ENCODE measurements at regions not wholly inside any gene's neighbourhood (a gene's known extent, or its start where the extent isn't known, plus 50 kb on each side); places are given as distances from the start of the nearest gene placed in this dataset.

GRCh38 chr18:77461062-77461688 lies 211.5 kb downstream of the GALR1 start:
- TF ChIP-seq, protein P1, sequence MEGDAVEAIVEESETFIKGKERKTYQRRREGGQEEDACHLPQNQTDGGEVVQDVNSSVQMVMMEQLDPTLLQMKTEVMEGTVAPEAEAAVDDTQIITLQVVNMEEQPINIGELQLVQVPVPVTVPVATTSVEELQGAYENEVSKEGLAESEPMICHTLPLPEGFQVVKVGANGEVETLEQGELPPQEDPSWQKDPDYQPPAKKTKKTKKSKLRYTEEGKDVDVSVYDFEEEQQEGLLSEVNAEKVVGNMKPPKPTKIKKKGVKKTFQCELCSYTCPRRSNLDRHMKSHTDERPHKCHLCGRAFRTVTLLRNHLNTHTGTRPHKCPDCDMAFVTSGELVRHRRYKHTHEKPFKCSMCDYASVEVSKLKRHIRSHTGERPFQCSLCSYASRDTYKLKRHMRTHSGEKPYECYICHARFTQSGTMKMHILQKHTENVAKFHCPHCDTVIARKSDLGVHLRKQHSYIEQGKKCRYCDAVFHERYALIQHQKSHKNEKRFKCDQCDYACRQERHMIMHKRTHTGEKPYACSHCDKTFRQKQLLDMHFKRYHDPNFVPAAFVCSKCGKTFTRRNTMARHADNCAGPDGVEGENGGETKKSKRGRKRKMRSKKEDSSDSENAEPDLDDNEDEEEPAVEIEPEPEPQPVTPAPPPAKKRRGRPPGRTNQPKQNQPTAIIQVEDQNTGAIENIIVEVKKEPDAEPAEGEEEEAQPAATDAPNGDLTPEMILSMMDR (IDR thresholded peaks at IDR 0.05 in 8 of 11, conservative IDR thresholded peaks at IDR 0.05 in 3 of 11), result no peak
- no peak for TF ChIP-seq POLR2A (IDR thresholded peaks at IDR 0.05)
- no peak for TF ChIP-seq POLR2AphosphoS5 (IDR thresholded peaks at IDR 0.05)
- no peak overlapping the region for H3K27ac ChIP-seq
- 68 to 80% (median 77%) methylated on average over 6 of the region's 6 CpGs for WGBS, 5 donors
- no peaks in the 10 kb centered on the region for H3K36me3 ChIP-seq
- peaks cover 0 to 8% (median 0%) of the 10 kb centered on the region in 7 donors for H3K27me3 ChIP-seq (replicated peaks in 1 of 7)
- intact Hi-C loops (cut with DNase I; ENCODE audit: low total_unique reads), result no loop called here
- H3K9me3 ChIP-seq, result no peaks in the 10 kb centered on the region
- H3K4me3 ChIP-seq, result no peak overlapping the region
- no peak for DNase-seq
- H3K4me1 ChIP-seq, result no peaks in the 10 kb centered on the region

DNA sequence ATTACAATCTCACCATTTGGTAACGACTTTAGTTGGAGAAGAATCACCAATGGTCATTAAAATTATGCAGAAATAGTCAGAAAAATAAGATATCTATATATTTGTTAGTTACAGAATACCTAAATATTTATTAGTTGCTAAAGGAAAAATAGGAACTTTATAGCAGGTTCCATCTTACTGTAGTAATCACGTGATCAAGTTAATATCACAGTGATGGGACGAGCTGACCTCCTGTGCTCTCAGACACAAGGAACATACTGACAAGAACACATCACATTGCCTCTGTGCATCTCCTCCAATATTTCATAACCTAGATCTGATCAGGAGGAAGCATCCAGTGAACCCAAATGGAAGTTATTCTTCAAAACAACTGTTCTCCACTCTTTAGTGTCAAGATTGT lies 215.3 kb downstream of the GALR1 start:
- no peak overlapping the region for H3K4me3 ChIP-seq
- no peak for TF ChIP-seq POLR2AphosphoS5 (IDR thresholded peaks at IDR 0.05)
- TF ChIP-seq, protein P1 (IDR thresholded peaks at IDR 0.05 in 8 of 11, conservative IDR thresholded peaks at IDR 0.05 in 3 of 11), result no peak
- no peak for TF ChIP-seq POLR2A (IDR thresholded peaks at IDR 0.05)
- no peak for DNase-seq
- intact Hi-C loops (cut with DNase I; ENCODE audit: low total_unique reads), result no loop called here
- peaks cover 0 to 8% (median 0%) of the 10 kb centered on the region in 7 donors for H3K27me3 ChIP-seq (replicated peaks in 1 of 7)
- H3K36me3 ChIP-seq, result no peaks in the 10 kb centered on the region
- no peaks in the 10 kb centered on the region for H3K9me3 ChIP-seq
- 58 to 85% (median 70%) methylated on average over 3 of the region's 3 CpGs for WGBS, 5 donors
- H3K4me1 ChIP-seq, result no peaks in the 10 kb centered on the region
- H3K27ac ChIP-seq, result no peak overlapping the region

DNA sequence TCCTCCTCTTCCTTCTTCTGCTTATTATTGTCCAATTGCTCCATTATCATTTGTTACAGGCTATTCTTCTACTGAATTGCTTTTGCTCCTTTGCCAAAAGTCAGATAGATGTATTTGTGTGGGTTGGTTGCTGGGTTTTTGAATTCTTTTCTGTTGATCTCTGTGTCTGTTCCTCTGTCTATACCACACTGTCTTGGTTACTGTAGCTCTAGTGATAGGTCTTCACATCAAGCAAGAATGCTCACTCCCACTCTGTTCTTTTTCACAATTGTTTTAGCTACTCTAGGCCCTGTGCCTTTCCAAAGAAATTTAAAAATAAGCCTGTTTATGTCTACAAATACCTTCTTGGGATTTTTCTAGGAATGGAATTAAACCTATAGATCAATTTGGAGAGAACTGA lies 217.2 kb downstream of the GALR1 start:
- Histone ChIP-seq H3K4me3 (no peak overlapping the region), H3K27me3 (replicated peaks in 1 of 7) (peaks cover 0 to 18% (median 0%) of the 10 kb centered on the region in 7 donors), H3K4me1 (no peaks in the 10 kb centered on the region), H3K9me3 (no peaks in the 10 kb centered on the region), H3K36me3 (no peaks in the 10 kb centered on the region), H3K27ac (no peak overlapping the region)
- TF ChIP-seq POLR2A (IDR thresholded peaks at IDR 0.05) (no peak), POLR2AphosphoS5 (IDR thresholded peaks at IDR 0.05) (no peak)
- TF ChIP-seq, protein P1 (IDR thresholded peaks at IDR 0.05 in 8 of 11, conservative IDR thresholded peaks at IDR 0.05 in 3 of 11), result no peak
- DNase-seq, result no peak
- intact Hi-C loops (cut with DNase I; ENCODE audit: low total_unique reads), result no loop called here

- no peak overlapping the region for H3K4me3 ChIP-seq
- intact Hi-C loops (cut with DNase I; ENCODE audit: low total_unique reads), result no loop called here
- no peaks in the 10 kb centered on the region for H3K9me3 ChIP-seq
- H3K36me3 ChIP-seq, result no peaks in the 10 kb centered on the region
- peaks cover 0 to 12% (median 0%) of the 10 kb centered on the region in 7 donors for H3K27me3 ChIP-seq (replicated peaks in 1 of 7)
- TF ChIP-seq, protein P1 (IDR thresholded peaks at IDR 0.05 in 8 of 11, conservative IDR thresholded peaks at IDR 0.05 in 3 of 11), result no peak
- TF ChIP-seq POLR2AphosphoS5 (IDR thresholded peaks at IDR 0.05) (no peak), POLR2A (IDR thresholded peaks at IDR 0.05) (no peak)
- no peak for DNase-seq
- 84 to 95% (median 86%) methylated on average over 4 of the region's 4 CpGs for WGBS, 5 donors
- no peaks in the 10 kb centered on the region for H3K4me1 ChIP-seq
- H3K27ac ChIP-seq, result no peak overlapping the region
These were observed 219.5 kb downstream of the GALR1 start for GRCh38 chr18:77469131-77469530.

Data from spleen (tissue), 11 donors.